Mesendoderm (in vitro differentiated cells): ENCODE measurements at regions not wholly inside any gene's neighbourhood (a gene's known extent, or its start where the extent isn't known, plus 50 kb on each side); places are given as distances from the start of the nearest gene placed in this dataset. TPM values are rescaled to one million over a fixed set of nuclear protein-coding genes. Genes with fewer than 3 reads are reported as not detected.

ENCODE experiments used
- DNase-seq: peaks from one replicate; pipeline ENCODE4 v3.0.0; 2013
- H2AK5ac ChIP-seq: 2 replicates; pipeline ENCODE4 v1.6.1; 2013; ENCODE audit warnings: low read length, inconsistent platforms
- H2BK120ac ChIP-seq: 2 replicates; pipeline ENCODE4 v1.6.1; 2013; ENCODE audit warnings: low read depth, mild to moderate bottlenecking, low read length, moderate library complexity, mixed read lengths
- H2BK15ac ChIP-seq: replicated peaks from 2 replicates; pipeline ENCODE4 v1.6.1; 2013; ENCODE audit warnings: low read depth, mild to moderate bottlenecking, moderate library complexity
- H2BK5ac ChIP-seq: 2 replicates; pipeline ENCODE4 v1.6.1; 2013; ENCODE audit warnings: low read length, inconsistent platforms
- H3K18ac ChIP-seq: 2 replicates; pipeline ENCODE4 v1.6.1; 2013; ENCODE audit warnings: mild to moderate bottlenecking, low read length, mixed read lengths
- H3K23ac ChIP-seq: one replicate; pipeline ENCODE4 v1.6.1; 2013; ENCODE audit warnings: low read length
- H3K27ac ChIP-seq: 2 replicates; pipeline ENCODE4 v1.5.1; 2013; ENCODE audit warnings: low read depth, mild to moderate bottlenecking, inconsistent platforms, low read length, moderate library complexity
- H3K27me3 ChIP-seq: 2 replicates; pipeline ENCODE4 v1.6.1; 2013; ENCODE audit warnings: low read length, control low read depth, mild to moderate bottlenecking, inconsistent platforms; ENCODE audit not compliant: insufficient read depth, poor library complexity
- H3K36me3 ChIP-seq: 2 replicates; pipeline ENCODE4 v1.6.1; 2013; ENCODE audit warnings: low read length, inconsistent platforms; ENCODE audit not compliant: control insufficient read depth, insufficient read depth
- H3K4ac ChIP-seq: one replicate; pipeline ENCODE4 v1.6.1; 2013; ENCODE audit warnings: low read depth, mild to moderate bottlenecking, low read length, moderate library complexity
- H3K4me1 ChIP-seq: 2 replicates; pipeline ENCODE4 v1.6.1; 2013; ENCODE audit warnings: low read depth, low read length, inconsistent platforms; ENCODE audit not compliant: control insufficient read depth
- H3K4me2 ChIP-seq: 2 replicates; pipeline ENCODE4 v1.6.1; 2013; ENCODE audit warnings: low read length
- H3K4me3 ChIP-seq: 2 replicates; pipeline ENCODE4 v1.5.1; 2013; ENCODE audit warnings: mild to moderate bottlenecking, low read length
- H3K56ac ChIP-seq: one replicate; pipeline ENCODE4 v1.6.1; 2013; ENCODE audit warnings: low read length
- H3K79me1 ChIP-seq: 2 replicates; pipeline ENCODE4 v1.6.1; 2013; ENCODE audit warnings: low read length, inconsistent platforms
- H3K79me2 ChIP-seq: 2 replicates; pipeline ENCODE4 v1.6.1; 2013; ENCODE audit warnings: mild to moderate bottlenecking, low read length; ENCODE audit not compliant: control insufficient read depth, insufficient read depth
- H3K9ac ChIP-seq: 2 replicates; pipeline ENCODE4 v1.6.1; 2013; ENCODE audit warnings: low read length, inconsistent platforms
- H4K5ac ChIP-seq: one replicate; pipeline ENCODE4 v1.6.1; 2013; ENCODE audit warnings: low read length
- H4K8ac ChIP-seq: one replicate; pipeline ENCODE4 v1.6.1; 2013; ENCODE audit warnings: low read depth, mild to moderate bottlenecking, control low read depth, low read length, moderate library complexity
- small RNA-seq: library from polyadenylated mRNA; stranded (forward); fragments of <200 nt; extraction: miRNeasy Mini kit (QIAGEN cat#:217004); gene quantifications from one replicate; pipeline ENCODE3, GENCODE V24; 2013; ENCODE audit not compliant: insufficient read depth

- Histone ChIP-seq H3K27ac (no peak overlapping the region), H3K9ac (no peak overlapping the region), H2AK5ac (no peak overlapping the region), H3K4ac (no peak overlapping the region), H4K5ac (no peak overlapping the region), H3K79me1 (no peaks in the 10 kb centered on the region), H2BK5ac (no peak overlapping the region), H2BK120ac (no peak overlapping the region), H3K4me1 (no peaks in the 10 kb centered on the region), H3K56ac (no peak overlapping the region), H2BK15ac (no peak overlapping the region), H3K36me3 (no peaks in the 10 kb centered on the region), H3K18ac (no peak overlapping the region), H3K4me3 (no peak overlapping the region), H3K4me2 (no peak overlapping the region), H3K79me2 (no peaks in the 10 kb centered on the region), H4K8ac (no peak overlapping the region), H3K23ac (no peak overlapping the region), H3K27me3 (no peaks in the 10 kb centered on the region)
- no peak for DNase-seq
Measured at GRCh38 chr4:72627723-72628122, 58.7 kb upstream of the ADAMTS3 start.

Small RNAs in the stretch of these regions (small RNA-seq; reads per million reads assigned to genes)
- gene RNU4ATAC9P: not detected
